Inflammatory macrophage treated with lipopolysaccharide for 4 hours (primary cell): ENCODE measurements at regions not wholly inside any gene's neighbourhood (a gene's known extent, or its start where the extent isn't known, plus 50 kb on each side); places are given as distances from the start of the nearest gene placed in this dataset.

Experiments used
- DNase-seq: peaks from one replicate; pipeline ENCODE4 v3.0.0-alpha.2; 2020

- DNase-seq: no peak
Observed at GRCh38 chr17:12597895-12598294, 67.8 kb upstream of the MYOCD start.

DNA sequence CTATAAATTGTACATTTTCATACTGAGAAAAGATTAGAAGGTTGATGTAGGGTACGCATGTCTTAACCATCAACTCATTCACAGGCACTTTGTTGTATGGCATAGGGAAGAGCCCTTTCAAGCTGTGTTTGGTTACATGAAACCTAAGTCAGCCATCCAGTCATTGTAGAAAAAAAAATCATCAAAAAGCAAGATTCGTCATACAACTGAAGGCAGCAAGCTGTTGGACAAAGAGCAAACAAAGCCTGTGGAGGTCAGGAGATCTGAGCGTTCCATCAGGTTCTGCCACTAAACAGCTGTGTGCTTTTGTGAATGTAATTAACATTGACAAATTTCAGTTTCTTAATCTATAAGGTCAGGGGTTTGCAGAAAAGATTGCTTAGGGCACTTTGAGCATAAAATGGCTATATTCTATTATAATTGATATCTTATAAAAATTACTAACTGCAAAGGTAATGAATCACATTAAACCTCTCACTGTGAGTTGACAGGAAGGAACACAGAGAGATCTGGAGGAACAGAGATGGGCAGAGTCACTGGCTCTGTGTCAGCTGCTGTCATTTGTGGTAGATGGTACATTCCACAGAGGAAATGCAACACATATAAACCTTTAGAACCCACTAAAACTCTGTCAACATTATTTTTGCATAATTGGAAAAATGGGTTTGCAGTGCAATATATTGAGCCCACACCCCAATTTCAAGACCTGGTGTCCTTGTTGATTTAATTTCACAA lies 66.3 kb upstream of the MYOCD start:
- no peak for DNase-seq

GRCh38 chr17:12600349-12600748 lies 65.3 kb upstream of the MYOCD start:
- DNase-seq: no peak

DNA sequence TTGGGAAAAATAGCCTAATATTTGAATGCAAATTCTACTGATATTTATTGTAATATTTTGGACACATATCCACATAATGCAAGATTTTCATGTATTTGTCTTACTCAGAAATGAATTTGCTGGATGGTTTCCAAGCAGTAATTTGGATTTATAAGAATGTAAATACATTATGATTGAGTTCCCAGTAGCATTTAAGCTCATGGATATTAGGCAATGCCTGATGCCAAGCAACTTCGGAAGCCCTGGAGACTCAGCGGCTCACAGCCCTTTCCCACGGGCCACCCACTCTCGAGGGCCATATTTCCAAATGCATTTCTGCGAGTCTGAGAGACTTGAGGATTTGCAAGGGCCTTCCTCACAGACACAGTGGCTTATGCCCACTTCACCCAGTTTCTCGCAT lies 62.1 kb upstream of the MYOCD start:
- no peak for DNase-seq

DNA sequence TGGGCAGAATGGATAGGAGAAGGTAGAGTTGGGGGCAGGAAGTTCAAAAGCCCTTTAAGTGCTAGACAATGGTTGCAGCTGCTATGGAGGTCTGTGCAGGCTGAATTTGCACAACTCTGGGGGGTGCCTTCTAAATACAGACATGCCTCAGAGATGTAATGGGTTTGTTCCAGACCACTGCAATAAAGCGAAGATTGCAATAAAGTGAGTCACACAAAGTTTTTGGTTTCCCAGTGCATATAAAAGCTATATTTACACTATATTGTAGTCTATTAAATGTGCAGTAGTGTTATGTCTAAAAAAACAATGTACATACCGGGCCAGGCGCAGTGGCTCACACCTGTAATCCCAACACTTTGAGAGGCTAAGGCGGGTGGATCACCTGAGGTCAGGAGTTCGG lies 60.5 kb upstream of the MYOCD start:
- no peak for DNase-seq

DNA sequence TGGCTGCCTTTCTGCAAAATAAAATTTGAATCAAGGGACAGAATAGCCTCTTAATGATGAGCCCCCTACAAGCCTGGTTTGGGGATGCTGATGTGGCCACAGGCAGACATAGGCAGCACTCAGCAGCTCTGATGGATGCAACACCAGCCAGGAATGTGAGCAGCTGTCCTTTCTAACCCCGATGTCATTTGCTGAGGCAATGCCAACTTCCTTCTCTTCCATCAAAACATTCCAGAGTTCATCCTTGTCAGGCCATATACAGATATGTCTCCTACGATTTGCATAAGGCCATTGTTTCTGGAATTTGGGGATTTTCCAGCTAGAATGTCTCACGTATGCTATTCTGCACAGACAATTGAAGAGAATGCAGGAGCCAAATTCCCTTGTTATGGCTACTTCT lies 52.1 kb upstream of the MYOCD start:
- DNase-seq: no peak
